ENCODE measurements at regions not wholly inside any gene's neighbourhood (a gene's known extent, or its start where the extent isn't known, plus 50 kb on each side); places are given as distances from the start of the nearest gene placed in this dataset.

- no peak for TF ChIP-seq ZNF670 (tag by site-specific recombination; IDR thresholded peaks at IDR 0.05; ENCODE audit: low read depth)
- no peak for TF ChIP-seq CTCF (tag by site-specific recombination; IDR thresholded peaks at IDR 0.05)
- no peak for TF ChIP-seq REST (tag by site-specific recombination; IDR thresholded peaks at IDR 0.05)
- no peak for TF ChIP-seq ZNF274 (IDR thresholded peaks at IDR 0.05; ENCODE audit: low read length)
- TF ChIP-seq ZNF274 (tag by site-specific recombination; IDR thresholded peaks at IDR 0.05; ENCODE audit: borderline replicate concordance): no peak
These were observed 901.3 kb upstream of the CDH2 start for GRCh38 chr18:29078273-29078672.
